ENCODE measurements at regions not wholly inside any gene's neighbourhood (a gene's known extent, or its start where the extent isn't known, plus 50 kb on each side); places are given as distances from the start of the nearest gene placed in this dataset.
"Not testable (repeated sequence)": the region's sequence is repeated elsewhere in the genome, so short reads cannot be mapped to it uniquely, and the experiment has no call there.

DNA sequence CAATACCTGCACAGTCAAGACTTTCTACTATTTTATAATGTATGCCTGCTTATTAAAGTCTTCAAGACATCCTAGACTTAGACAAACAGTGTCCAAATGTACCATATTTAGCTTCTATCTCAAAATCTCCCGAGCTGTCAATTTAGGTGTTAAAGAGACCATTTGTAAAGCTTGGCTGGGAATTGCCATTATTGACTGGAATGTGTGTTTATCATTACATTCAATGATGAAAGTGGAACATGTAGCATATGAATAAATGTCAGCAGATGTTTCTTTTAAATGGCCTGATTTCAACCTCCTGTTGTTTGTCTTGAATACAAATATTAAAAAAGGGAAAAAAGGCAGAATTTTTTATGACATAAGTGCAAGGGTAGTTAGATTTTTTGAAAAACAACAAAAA, 572.3 kb downstream of the PRKD1 start:
- DNase-seq (ENCODE audit: low read depth), result no peak

DNA sequence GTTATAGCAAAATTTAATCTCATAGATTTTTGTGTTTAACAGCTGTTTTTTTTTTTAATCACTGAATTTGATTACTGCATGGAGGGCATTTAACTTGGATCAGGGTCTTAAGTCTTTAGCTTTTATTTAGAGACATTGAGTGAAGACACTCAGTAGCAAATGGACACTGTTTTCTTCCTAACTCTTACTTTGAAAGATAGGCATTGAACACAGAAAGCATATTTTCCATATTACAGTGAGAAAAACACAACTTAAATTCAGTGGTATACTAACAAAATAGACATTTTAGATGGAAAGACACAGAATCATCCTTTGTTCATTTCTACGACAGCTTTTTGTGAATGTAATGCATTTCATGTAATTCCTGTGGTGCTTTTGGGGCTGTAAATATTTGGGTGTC, 571.8 kb downstream of the PRKD1 start:
- DNase-seq (ENCODE audit: low read depth), result no peak

DNA sequence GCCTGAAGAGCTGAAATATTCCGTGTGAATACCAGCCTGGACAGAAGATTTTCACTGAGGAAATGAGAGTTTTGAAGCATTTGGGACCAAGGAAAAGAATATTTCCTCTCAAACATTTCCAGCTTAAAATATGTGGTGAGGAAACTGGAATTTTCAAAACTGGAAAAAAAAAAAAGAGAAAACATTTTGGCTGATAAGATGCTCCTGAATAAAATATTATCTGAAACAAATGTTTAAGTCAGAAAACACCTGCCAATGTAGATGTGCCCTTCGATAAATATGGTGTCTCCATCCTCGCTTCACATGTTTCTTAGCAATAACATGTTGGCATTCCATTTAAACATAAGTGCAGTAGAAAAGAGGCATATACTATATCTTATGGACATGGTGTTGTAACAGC, 567.0 kb downstream of the PRKD1 start:
- no peak for DNase-seq (ENCODE audit: low read depth)

DNA sequence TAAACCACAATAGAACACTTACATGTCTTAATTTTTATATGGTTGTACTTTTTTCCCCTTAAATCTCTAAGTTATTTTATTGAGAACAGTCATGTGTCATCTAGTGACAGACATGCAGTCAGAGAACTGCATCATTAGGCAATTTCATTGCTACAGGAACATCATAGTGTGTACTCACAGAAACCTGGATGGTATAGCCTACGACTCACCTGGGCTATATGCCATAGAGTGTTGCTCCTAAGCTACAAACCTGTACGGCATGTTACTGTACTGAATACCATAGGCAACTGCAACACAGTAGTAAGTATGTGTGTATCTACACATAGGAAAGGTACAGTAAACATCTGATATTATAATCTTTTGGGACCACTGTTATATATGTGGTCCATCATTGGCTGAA, 557.6 kb downstream of the PRKD1 start:
- DNase-seq (ENCODE audit: low read depth), result no peak

DNA sequence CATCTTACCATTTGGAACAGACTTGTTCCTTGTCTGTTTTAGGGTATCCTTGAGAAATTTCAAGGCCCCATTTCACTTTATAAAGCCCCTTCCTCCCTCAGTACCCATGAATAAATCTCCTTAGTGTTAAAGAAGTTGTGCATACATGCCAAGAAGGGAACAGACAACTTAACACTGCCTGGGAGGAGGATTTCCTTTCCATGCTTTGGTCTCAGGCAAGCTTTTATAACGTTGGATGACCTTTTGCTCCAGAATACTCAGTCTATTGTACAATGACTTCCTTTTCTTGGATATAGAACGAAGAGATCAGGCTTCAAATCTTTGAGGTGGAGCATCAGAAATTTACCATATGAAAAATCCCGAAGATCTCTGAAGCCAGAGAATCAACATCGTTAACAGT, 551.4 kb downstream of the PRKD1 start:
- no peak for DNase-seq (ENCODE audit: low read depth)

DNA sequence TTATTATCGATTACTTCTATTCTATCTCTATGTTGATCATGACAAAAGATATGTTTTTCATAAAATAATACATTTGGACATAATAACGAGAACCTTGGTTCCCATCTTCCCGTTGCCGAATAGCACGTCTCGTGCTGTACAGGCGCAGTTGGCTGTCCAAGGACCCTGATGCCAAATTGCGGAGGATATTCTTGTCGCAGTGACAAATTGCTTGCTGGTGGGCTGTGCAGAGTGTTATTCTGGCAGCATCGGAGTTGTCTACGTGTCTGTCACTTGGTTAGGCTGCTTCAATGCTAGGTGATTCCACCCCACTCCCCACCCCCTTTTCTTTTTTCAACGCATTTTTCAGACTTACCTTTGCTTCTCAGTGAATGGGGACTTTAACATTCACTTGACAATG, 546.8 kb downstream of the PRKD1 start:
- DNase-seq (ENCODE audit: low read depth), result no peak

DNA sequence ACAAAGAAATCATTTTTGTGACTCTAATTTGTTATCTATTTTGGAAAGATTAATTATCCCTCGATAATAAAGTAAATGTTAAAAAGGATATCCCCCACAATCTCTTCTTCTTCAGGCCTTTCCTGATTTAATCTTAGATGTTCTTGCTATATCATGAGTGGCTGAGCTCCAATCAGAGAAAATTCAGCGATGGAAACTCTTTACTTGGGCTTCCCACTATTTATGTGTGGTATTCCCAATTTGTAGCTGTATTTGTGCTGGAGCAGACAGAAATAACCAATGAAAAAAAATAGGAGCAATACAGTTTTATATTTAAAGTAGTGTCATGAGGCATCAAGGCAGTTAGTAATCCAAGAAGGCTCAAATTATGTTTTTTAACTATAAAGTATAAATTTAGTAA, 539.1 kb downstream of the PRKD1 start:
- DNase-seq (ENCODE audit: low read depth), result no peak

DNA sequence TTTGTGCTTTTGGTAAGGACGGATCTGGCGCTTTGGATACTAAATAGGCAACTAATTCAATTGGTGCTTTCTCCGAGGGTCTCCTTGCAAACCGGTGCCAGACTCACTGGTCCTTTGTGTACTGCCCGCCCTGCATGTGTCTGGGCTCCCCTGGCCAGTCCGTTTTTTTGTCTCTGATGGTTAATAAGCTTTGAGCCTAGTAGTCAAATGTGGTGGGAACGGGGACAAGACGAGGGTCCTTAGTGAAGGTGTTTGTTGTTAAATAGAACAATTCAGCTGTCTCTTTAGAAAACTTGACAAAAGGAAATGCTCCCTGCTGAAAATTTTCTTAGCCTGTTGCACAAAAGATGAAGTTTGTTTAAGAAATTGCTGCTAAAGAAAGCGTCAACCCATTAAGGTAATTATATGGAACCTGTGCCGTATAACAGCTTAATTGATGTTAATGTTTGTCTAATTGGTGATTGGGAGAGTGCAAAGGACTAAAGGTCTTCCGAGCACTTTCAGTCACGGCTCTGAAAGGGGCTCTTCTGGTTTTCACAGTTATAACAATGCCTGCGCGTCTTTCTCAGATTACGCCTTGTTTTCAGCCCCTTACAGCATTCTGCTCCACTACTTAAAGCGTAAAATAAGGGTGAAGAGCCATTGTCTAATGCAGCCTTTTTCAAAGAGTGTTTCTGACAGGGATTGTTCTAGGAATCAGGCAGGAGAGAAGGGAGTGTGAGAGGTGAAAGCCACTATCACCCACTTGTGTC, 537.4 kb downstream of the PRKD1 start:
- DNase-seq (ENCODE audit: low read depth), result no peak

DNA sequence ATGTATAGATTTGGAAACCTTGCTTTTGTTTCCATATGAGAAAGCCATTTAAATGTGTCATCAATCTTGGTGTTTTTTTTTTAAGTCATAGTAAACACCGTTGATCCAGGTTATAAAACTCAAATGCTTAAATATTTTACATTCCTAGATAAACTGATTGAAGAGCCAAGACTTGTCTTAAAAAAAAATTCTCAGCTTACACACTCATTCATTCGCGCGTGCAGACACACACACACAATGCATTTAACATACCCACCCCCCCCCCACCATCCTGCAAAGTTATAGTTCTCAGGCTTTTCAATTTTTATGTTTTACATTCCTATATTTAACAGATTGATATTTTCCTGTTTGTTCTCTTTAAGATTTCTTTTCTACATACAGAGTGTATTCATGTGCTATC, 536.4 kb downstream of the PRKD1 start:
- DNase-seq (ENCODE audit: low read depth), result no peak

DNA sequence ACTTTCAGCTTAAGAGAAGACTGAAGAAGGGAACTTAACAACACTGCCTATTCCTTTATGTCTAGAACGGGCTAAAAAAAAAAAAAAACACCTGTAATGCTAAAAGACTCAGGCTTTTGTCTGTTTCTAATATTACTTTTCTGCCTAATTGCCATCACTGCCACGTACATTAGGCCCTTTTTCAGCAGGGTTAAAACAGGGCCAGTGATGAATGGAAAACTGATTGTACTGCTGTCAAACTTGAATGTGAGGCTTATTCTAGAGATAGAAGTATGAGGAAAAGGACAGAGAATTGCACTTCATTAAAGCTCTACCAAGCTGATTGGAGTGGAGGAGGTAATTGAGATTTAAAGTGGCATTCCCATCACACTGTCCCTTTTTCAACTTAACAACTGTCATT, 535.8 kb downstream of the PRKD1 start:
- no peak for DNase-seq (ENCODE audit: low read depth)

DNA sequence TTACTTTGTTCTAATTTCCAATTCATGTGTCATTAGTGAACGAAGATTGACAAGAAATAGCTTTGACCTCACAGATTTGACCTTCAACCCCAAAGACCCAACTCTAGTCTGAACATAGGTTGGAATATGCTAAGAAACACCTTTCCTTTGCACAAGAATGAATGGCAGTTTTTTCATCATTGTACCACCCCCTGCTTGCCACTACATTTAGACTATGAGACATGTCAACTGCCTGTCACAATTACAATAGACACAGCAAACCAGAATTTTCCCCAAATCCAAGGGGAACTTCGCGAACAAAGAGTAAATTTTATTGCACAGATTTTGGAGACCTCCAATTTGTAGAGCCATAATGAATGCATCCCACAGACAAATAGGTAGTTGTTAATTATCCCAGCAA, 535.4 kb downstream of the PRKD1 start:
- DNase-seq (ENCODE audit: low read depth), result no peak

DNA sequence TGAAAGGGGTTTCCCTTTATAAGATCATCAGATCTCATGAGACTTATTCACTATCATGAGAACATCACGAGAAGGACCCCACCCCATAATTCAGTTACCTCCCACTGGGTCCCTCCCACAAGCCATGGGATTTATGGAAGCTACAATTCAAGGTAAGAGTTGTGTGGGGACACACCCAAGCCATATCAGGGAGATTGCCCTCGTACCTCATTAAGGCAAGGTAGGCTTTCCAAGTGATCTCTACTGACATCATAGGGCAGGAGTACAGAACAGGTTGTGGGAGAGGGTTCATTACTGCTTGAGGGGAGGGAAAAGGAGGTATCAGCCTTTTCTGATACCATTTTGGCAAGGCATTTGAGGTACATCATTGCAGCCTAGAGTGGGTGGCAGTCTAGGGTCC, 524.6 kb downstream of the PRKD1 start:
- DNase-seq (ENCODE audit: low read depth), result no peak

DNA sequence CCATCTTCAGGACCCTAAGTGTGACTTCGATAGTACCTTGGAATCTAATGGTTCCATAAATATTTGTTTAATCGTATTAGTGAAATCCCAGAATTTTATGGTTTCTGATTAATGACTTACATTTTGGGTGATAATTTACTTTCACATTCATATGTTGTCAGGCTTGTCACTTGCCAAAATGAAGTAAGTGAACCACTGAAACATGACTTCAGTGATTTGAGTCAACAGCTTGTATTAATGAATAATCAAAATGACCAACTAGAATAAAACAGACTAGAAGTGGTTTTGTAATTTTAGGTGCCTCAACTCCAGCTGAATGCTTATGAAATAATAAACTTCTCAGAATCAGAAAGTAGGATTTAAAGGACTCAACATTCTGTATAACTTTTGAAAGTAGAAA, 517.1 kb downstream of the PRKD1 start:
- DNase-seq (ENCODE audit: low read depth), result no peak

DNA sequence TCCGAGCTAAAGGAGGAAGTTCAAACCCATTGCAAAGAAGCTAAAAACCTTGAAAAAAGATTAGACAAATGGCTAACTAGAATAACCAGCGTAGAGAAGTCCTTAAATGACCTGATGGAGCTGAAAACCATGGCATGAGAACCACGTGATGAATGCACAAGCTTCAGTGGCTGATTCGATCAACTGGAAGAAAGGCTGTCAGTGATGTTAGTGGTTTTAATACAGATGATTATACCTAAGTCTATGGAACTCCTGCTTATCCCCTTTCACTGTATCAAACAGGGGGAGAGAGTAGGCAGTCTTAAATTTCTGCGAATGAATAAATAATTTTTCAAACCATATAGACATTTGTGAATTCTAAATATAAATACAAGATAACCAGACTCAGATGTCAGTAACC, 512.7 kb downstream of the PRKD1 start:
- DNase-seq (ENCODE audit: low read depth), result not testable (repeated sequence)

DNA sequence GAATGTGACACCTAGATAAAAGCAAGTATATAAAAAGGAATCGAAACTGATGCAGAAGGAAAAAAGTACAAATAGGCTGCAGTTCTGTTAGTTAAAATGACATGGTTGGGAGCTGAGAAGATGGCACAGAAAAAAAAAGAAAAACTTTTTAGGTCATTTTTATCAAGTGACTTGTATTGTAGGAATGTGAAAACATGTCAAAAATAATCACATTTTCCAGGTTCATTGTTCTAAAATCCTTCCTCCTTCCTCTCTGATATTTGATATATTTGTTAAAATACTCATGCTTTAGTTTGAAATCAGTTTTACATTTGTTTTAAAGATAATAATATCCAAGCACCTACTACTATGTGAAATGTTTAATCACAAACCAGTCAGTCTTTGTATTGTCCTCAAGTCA, 507.9 kb downstream of the PRKD1 start:
- no peak for DNase-seq (ENCODE audit: low read depth)

DNA sequence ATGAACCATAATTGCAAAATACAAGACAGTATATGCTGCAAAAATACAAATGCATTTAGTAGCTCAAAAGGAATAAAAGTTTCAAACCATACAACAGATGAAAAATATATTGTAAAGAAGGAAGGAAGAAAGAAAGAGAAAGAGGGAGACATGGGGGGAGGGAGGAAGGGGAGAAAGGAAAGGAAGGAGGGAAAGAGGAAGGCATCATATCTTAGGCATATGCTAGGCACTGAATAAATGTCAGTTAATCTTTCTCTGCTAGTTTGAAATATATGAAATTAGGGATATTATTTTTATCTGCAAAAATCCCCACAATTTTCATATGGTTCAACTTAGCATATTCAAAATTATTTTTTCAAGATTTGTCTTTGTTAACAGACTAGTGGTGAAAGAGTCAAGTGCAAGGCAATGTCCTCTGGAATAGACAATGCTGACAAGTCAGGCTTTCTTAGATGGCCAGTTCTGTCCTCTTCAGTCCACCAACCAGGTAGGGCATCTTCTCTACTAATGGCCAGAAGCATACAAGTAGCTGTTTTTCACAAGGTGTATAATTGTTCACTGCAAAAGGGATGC, 506.4 kb downstream of the PRKD1 start:
- no peak for DNase-seq (ENCODE audit: low read depth)

DNA sequence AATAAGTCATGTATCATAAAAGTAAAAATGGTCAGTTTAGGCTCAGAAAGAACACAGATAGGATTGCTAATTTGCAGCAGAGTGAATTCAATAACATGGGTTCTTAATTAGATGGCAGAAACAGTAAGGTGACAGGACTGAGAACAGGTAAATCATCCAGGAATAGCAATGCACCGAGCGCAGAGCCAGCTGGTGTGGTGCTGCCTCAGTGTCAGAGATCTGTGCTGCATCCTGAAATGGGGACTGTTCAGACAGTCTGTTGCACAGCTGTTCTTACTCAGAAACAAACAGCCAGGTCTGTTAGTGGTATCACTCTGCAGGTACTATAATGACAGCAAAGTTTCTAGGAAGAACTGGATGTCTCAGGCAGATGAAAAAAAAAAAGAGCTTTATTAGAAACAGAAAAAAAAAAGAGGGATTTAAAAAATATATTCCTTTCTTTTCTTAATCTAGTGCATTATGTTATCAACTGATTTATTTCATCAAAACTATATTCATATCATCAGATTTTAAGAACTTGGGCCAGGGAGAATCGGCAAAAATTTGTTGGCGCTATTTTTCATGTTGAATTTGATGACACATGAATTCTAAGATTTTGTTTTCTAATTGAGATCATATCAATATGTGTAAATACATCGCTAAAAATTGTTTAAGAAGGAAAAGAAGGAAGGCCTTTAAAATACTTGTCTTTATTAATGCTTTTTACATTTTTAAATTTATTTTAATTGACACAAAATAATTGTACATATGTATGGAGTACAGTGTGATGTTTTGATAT, 501.8 kb downstream of the PRKD1 start:
- DNase-seq (ENCODE audit: low read depth), result no peak

DNA sequence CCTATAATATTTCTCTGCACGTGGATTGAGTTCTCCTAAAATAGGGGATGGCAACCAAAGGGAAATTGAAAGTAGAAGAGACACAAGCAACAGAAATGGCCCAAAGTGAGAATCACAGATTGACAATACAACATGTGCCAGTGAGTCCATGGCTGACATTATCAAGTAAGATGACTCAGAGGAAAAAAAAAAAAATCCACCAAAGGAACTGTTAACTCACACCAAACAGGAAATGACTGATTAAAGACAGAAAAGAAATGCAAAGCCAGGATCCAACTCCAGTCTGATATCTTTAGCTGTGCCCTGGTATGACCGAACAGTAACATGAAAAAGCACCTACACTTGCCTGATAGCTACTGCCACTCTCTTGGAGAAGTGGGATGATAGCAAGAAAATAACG, 485.0 kb downstream of the PRKD1 start:
- peak; percentile 36 for DNase-seq (ENCODE audit: low read depth)

DNA sequence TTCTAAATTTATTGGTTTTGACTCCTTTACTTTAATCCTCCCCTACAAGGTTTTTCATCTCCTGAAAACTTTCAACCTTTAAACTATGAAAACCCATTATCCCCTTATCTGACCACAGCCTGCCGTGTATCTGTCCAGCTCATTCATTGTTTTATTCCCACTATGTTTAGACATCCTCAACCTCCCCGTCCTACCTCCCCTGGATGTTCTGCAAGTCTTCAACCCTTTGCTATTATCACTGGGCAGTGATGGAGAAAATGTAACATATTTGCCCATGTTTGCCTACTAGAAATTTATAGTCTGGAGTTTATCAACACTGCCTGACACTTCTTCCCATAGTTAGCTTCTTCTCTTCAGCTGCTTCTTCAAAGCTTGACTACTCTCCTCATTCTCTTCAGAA, 483.4 kb downstream of the PRKD1 start:
- no peak for DNase-seq (ENCODE audit: low read depth)

DNA sequence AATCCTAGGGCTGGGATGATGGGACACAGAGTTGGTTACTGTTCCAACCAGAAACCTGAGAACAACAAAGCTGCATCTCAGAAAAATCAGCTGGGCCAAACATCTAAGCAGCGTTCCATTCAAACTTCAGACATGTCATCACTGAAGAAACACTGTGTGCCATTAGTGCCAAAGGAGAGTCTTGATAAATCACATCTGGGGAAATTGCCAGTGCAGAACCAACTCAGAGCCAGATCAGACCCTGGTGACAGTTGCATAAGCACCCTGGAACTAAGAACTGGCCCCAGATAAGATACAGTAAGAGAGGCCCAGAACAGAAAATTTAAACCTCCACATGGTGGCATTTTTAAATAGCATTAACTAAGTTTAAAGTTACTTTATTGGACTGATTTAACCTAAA, 482.8 kb downstream of the PRKD1 start:
- no peak for DNase-seq (ENCODE audit: low read depth)

DNA sequence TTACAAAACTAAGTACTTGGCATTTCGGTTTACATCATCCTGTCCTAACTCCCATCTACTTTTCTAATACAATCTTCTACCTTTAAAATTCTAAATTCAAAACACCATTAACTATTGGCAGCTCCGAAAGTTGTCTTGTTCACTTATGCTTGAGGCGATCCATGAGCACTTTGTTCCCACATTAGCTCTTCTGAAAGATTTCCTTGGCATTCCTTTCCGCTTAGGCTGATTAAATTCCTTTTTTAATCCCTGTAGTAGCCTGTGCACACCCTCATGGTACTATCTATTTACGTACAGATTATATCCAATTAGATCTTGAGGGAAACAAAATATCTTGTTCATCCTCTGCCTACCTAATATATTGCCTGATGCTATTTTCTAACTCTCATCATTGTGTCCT, 480.7 kb downstream of the PRKD1 start:
- DNase-seq (ENCODE audit: low read depth), result no peak

DNA sequence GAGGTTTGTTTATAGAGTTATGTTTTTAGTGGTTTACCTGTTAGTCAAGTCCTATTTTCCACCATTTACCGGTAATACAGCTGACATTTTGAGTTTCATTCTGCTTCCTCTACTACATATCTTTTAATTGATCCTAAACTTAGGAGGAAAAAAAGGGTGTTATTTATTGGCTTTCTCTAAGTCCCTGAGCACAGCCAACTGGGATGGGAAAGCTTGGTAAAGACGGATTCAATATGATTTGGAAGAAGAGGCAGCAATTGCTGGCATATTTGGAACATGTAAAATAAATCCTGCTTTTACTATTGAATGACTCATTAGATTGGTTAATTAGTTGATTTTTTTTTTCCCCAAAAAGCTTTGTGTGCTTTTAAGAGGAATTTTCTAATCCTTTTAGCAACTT, 475.7 kb downstream of the PRKD1 start:
- no peak for DNase-seq (ENCODE audit: low read depth)

DNA sequence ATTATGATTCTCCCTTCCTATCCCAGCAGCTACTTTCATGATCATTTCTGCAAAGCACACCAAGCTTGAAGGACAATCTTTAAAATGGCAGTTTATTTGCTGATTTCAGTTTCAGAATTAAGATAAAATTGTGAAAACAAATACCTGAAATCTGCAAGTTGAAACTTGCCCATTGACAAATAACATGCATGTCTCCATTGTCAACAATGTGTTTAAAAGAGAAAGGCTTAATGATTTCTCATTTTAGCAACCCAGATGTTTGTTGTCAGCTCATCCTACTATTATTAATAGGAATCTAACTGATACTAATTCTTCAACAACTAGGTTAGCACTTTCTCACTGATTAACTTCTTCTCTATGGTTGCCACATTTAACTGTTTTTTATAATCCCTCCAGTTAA, 474.6 kb downstream of the PRKD1 start:
- no peak for DNase-seq (ENCODE audit: low read depth)

All from myocyte (in vitro differentiated cells).